CD4-positive, alpha-beta T cell (primary cell): ENCODE measurements at regions not wholly inside any gene's neighbourhood (a gene's known extent, or its start where the extent isn't known, plus 50 kb on each side); places are given as distances from the start of the nearest gene placed in this dataset.

Experiments used
- ATAC-seq: fragments of 200-7000 bp; cut with Tn5 transposase; one replicate; pipeline ENCODE4 v1.10.0; 2022; ENCODE audit warnings: mild to moderate bottlenecking; ENCODE audit not compliant: poor library complexity
- CTCF ChIA-PET: fragments of 350-600 bp; sonication (Branson Sonifier 250); formaldehyde crosslinking; loops from one replicate; lab custom pipeline; 2021; ENCODE audit warnings: antibody characterized with exemption, inconsistent platforms; lab: Charles Lee
- POLR2A ChIA-PET: fragments of 350-600 bp; sonication (Branson Sonifier 250); formaldehyde crosslinking; loops from one replicate; lab custom pipeline; 2021; ENCODE audit warnings: antibody characterized with exemption, inconsistent platforms; lab: Charles Lee
- DNase-seq, 14 experiments: peaks; one replicate each; pipeline ENCODE4 v3.0.0-alpha.2; 2013 to 2020; ENCODE audit warnings: mixed read lengths in 2 of 14
- H3K27ac ChIP-seq, 2 donors: one replicate each; pipeline versions ENCODE4 v1.5.1 to v1.7.0; 2013; ENCODE audit warnings: low read length in 2 of 2, low read depth in 1 of 2, mild to moderate bottlenecking in 1 of 2
- H3K27me3 ChIP-seq, 2 experiments: 1 replicate in 1 of 2; 2 replicates in 1 of 2; pipeline versions ENCODE4 v1.6.1 to v1.7.0; 2013; ENCODE audit warnings: low read length in 2 of 2, control low read depth in 1 of 2, mild to moderate bottlenecking in 1 of 2, moderate library complexity in 1 of 2; ENCODE audit not compliant: insufficient read depth in 2 of 2, control insufficient read depth in 1 of 2
- H3K36me3 ChIP-seq: one replicate; pipeline ENCODE4 v1.6.1; 2013; ENCODE audit warnings: low read length, control low read depth; ENCODE audit not compliant: insufficient read depth
- H3K4me1 ChIP-seq: one replicate; pipeline ENCODE4 v1.6.1; 2013; ENCODE audit warnings: low read length, control low read depth; ENCODE audit not compliant: insufficient read depth
- H3K4me3 ChIP-seq: one replicate; pipeline ENCODE4 v1.5.1; 2013; ENCODE audit warnings: mild to moderate bottlenecking, low read length, moderate library complexity
- H3K9me3 ChIP-seq, 2 experiments: 1 replicate in 1 of 2; 2 replicates in 1 of 2; pipeline versions ENCODE4 v1.6.1 to v1.7.0; 2013; ENCODE audit warnings: low read length in 2 of 2, mild to moderate bottlenecking in 2 of 2, control low read depth in 1 of 2, moderate library complexity in 1 of 2; ENCODE audit not compliant: control insufficient read depth in 1 of 2, insufficient read depth in 1 of 2
- H3K27ac Mint-ChIP-seq: one replicate; pipeline ENCODE4 v1.8.0; 2020; ENCODE audit warnings: mixed read lengths
- H3K27me3 Mint-ChIP-seq: one replicate; pipeline ENCODE4 v1.8.0; 2021; ENCODE audit warnings: mixed read lengths
- H3K36me3 Mint-ChIP-seq: one replicate; pipeline ENCODE4 v1.8.0; 2021; ENCODE audit warnings: low read depth, mixed read lengths
- H3K4me1 Mint-ChIP-seq: one replicate; pipeline ENCODE4 v1.8.0; 2021; ENCODE audit warnings: low read depth, mixed read lengths
- H3K4me3 Mint-ChIP-seq: one replicate; pipeline ENCODE4 v1.8.0; 2020; ENCODE audit warnings: mild to moderate bottlenecking, mixed read lengths
- H3K9me3 Mint-ChIP-seq: one replicate; pipeline ENCODE4 v1.8.0; 2020; ENCODE audit warnings: mixed read lengths
- CTCF ChIP-seq: fragments of 200-600 bp; IDR thresholded peaks from one replicate; pipeline ENCODE4 v1.8.0; 2022; ENCODE audit warnings: antibody characterized with exemption, mild to moderate bottlenecking
- intact Hi-C, 2 experiments: fragments of 100-400 bp; cut with DNase I in 1 of 2; cut with micrococcal nuclease in 1 of 2; formaldehyde crosslinking; loops; one replicate each; pipeline versions ENCODE4 v1.15.1 to v1.9.0; 2023 to 2025; cut with DNase I, micrococcal nuclease

GRCh38 chr20:7248281-7249201 lies 481.1 kb downstream of the BMP2 start:
- H3K27me3 Mint-ChIP-seq: no peaks in the 10 kb centered on the region
- no peak for TF ChIP-seq CTCF

GRCh38 chr20:7250337-7250736 lies 482.9 kb downstream of the BMP2 start:
- DNase-seq: no peak
- Mint-ChIP-seq H3K27me3 (no peaks in the 10 kb centered on the region), H3K36me3 (no peaks in the 10 kb centered on the region), H3K9me3 (peaks cover 8% of the 10 kb centered on the region), H3K4me1 (no peaks in the 10 kb centered on the region), H3K27ac (no peak overlapping the region), H3K4me3 (no peak overlapping the region)
- intact Hi-C loops: no loop called here
- Histone ChIP-seq H3K4me3 (no peak overlapping the region), H3K4me1 (no peaks in the 10 kb centered on the region), H3K27me3 (no peaks in the 10 kb centered on the region), H3K36me3 (no peaks in the 10 kb centered on the region), H3K27ac (no peak overlapping the region), H3K9me3 (peaks cover 0 to 11% of the 10 kb centered on the region in 2 experiments)
- CTCF ChIA-PET: no interaction called here
- ATAC-seq: no peak
- POLR2A ChIA-PET: no interaction called here
- no peak for TF ChIP-seq CTCF

More at GRCh38 chr20:7248281-7249201, 481.1 kb downstream of the BMP2 start:
- ATAC-seq (no peak), DNase-seq (no peak)
- H3K36me3 ChIP-seq: no peaks in the 10 kb centered on the region
- intact Hi-C loops: no loop called here
- no peak overlapping the region for H3K4me3 ChIP-seq
- no peak overlapping the region for H3K4me3 Mint-ChIP-seq
- no peak overlapping the region for H3K27ac Mint-ChIP-seq
- ChIA-PET CTCF (no interaction called here), POLR2A (no interaction called here)
- peaks cover 7% of the 10 kb centered on the region for H3K9me3 Mint-ChIP-seq
- no peak overlapping the region for H3K27ac ChIP-seq
- H3K4me1 ChIP-seq: no peaks in the 10 kb centered on the region
- no peaks in the 10 kb centered on the region for H3K4me1 Mint-ChIP-seq
- H3K36me3 Mint-ChIP-seq: no peaks in the 10 kb centered on the region
- no peaks in the 10 kb centered on the region for H3K27me3 ChIP-seq
- H3K9me3 ChIP-seq: peaks cover 0 to 6% of the 10 kb centered on the region in 2 experiments

- no peak for DNase-seq
- no peak for TF ChIP-seq CTCF
- peaks cover 0 to 5% of the 10 kb centered on the region in 2 experiments for H3K9me3 ChIP-seq
- no peak overlapping the region for H3K27ac Mint-ChIP-seq
- H3K4me1 Mint-ChIP-seq: no peaks in the 10 kb centered on the region
- no peaks in the 10 kb centered on the region for H3K27me3 ChIP-seq
- ChIA-PET POLR2A (no interaction called here), CTCF (no interaction called here)
- H3K4me1 ChIP-seq: no peaks in the 10 kb centered on the region
- no peaks in the 10 kb centered on the region for H3K27me3 Mint-ChIP-seq
- no peaks in the 10 kb centered on the region for H3K36me3 Mint-ChIP-seq
- no peak overlapping the region for H3K4me3 Mint-ChIP-seq
- intact Hi-C loops: no loop called here
- peaks cover 1% of the 10 kb centered on the region for H3K9me3 Mint-ChIP-seq
- H3K27ac ChIP-seq: no peak overlapping the region
- H3K4me3 ChIP-seq: no peak overlapping the region
- no peaks in the 10 kb centered on the region for H3K36me3 ChIP-seq
- ATAC-seq: no peak
These were observed 489.6 kb downstream of the BMP2 start for GRCh38 chr20:7257099-7257498.
